WERI-Rb-1 (cell line): ENCODE measurements at regions not wholly inside any gene's neighbourhood (a gene's known extent, or its start where the extent isn't known, plus 50 kb on each side); places are given as distances from the start of the nearest gene placed in this dataset.
A peak's percentile ranks its signal among the peaks of the same experiment; 100 is the strongest.

ENCODE experiments used
- DNase-seq: peaks from one replicate; pipeline ENCODE4 v3.0.0-alpha.2; 2020
- H3K27ac ChIP-seq: fragments of 250-450 bp; sonication (Bioruptor Pico); 2 replicates; pipeline ENCODE4 v1.5.1; 2020; ENCODE audit warnings: mild to moderate bottlenecking, moderate library complexity
- H3K27me3 ChIP-seq: fragments of 250-450 bp; sonication (Bioruptor Pico); 2 replicates; pipeline ENCODE4 v1.5.1; 2021; ENCODE audit warnings: mild to moderate bottlenecking, low read depth, moderate library complexity; ENCODE audit not compliant: insufficient read depth, severe bottlenecking
- H3K36me3 ChIP-seq: fragments of 250-450 bp; sonication (Bioruptor Pico); 2 replicates; pipeline ENCODE4 v1.5.1; 2020; ENCODE audit warnings: mild to moderate bottlenecking, moderate library complexity
- H3K4me3 ChIP-seq: 2 replicates; pipeline ENCODE4 v1.5.1; 2011; ENCODE audit warnings: low read depth, mild to moderate bottlenecking, control low read depth, low read length
- H3K9me3 ChIP-seq: fragments of 250-450 bp; sonication (Bioruptor Pico); 2 replicates; pipeline ENCODE4 v1.5.1; 2021; ENCODE audit warnings: mild to moderate bottlenecking, moderate library complexity; ENCODE audit not compliant: severe bottlenecking
- TF ChIP-seq, protein P1 (sequence below): IDR thresholded peaks from 2 replicates; pipeline ENCODE4 v1.5.1; 2011; ENCODE audit warnings: low read depth, mild to moderate bottlenecking, control low read depth, inconsistent platforms, low read length

DNA sequence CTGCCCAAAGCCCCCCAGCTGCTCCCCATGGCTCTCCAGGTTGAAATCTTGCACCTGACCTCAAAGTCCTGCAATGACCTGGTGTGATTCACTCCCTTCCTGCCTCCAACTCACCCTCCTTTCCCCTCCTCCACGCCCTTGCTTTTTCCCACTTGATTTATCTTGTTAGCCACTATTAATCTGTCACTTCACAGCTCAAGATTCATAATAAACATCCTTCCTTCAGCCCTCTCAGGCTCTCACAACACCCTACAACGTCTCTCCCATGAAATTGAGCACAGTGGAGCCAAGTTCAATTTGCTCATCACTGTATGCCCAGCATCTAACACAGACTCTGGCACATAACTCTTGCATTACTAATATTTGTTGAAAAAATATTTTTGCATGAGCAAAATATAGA lies 85.6 kb upstream of the SLC35G4 start:
- Histone ChIP-seq H3K27ac (no peak overlapping the region), H3K27me3 (peaks cover 15% of the 10 kb centered on the region), H3K9me3 (no peaks in the 10 kb centered on the region), H3K36me3 (no peaks in the 10 kb centered on the region), H3K4me3 (no peak overlapping the region)
- no peak for DNase-seq
- TF ChIP-seq, protein P1, sequence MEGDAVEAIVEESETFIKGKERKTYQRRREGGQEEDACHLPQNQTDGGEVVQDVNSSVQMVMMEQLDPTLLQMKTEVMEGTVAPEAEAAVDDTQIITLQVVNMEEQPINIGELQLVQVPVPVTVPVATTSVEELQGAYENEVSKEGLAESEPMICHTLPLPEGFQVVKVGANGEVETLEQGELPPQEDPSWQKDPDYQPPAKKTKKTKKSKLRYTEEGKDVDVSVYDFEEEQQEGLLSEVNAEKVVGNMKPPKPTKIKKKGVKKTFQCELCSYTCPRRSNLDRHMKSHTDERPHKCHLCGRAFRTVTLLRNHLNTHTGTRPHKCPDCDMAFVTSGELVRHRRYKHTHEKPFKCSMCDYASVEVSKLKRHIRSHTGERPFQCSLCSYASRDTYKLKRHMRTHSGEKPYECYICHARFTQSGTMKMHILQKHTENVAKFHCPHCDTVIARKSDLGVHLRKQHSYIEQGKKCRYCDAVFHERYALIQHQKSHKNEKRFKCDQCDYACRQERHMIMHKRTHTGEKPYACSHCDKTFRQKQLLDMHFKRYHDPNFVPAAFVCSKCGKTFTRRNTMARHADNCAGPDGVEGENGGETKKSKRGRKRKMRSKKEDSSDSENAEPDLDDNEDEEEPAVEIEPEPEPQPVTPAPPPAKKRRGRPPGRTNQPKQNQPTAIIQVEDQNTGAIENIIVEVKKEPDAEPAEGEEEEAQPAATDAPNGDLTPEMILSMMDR, result no peak

DNA sequence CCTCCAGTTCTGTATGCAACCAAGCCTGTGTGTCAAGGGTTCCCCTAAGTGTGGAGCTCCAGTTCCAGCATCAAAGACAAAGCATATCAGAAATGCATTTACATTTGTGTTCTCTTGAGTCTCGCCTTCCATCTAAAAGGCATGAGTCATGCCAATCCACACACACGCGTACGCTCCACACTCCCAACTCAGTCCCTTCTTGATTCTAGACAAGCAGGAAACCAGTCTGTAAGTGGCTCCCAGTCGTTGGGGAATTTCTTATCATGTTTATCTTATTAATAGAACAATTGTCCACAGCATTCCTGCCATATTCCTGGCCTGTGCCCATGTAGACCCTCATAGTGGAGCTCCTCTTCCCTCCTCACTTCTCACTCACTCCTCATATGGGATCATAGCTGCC lies 86.4 kb upstream of the SLC35G4 start:
- H3K9me3 ChIP-seq, result no peaks in the 10 kb centered on the region
- no peak overlapping the region for H3K27ac ChIP-seq
- DNase-seq, result no peak
- no peak overlapping the region for H3K4me3 ChIP-seq
- TF ChIP-seq, protein P1, result no peak
- H3K36me3 ChIP-seq, result no peaks in the 10 kb centered on the region
- peaks cover 11% of the 10 kb centered on the region for H3K27me3 ChIP-seq

DNA sequence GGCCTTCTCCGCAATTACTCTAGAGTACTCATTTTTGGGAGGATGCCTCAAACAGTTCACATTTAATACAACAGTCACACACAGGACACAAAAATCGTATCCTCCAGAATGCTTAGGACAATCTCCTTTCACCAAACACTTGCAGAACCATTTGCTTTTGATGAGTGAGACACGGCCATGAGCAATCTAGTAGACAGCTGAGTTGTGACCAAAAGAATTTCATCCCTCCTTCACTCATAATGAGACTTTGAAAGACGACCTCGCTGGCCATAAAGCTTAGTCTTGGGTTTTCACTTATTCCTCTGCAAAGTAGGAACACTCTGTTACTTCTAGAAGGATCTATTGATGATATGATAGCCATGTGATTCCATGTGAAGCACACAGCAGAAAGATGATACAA lies 87.5 kb upstream of the SLC35G4 start:
- Histone ChIP-seq H3K4me3 (no peak overlapping the region), H3K27me3 (peaks cover 13% of the 10 kb centered on the region), H3K9me3 (no peaks in the 10 kb centered on the region), H3K27ac (no peak overlapping the region), H3K36me3 (no peaks in the 10 kb centered on the region)
- DNase-seq, result no peak
- TF ChIP-seq, protein P1, result no peak

DNA sequence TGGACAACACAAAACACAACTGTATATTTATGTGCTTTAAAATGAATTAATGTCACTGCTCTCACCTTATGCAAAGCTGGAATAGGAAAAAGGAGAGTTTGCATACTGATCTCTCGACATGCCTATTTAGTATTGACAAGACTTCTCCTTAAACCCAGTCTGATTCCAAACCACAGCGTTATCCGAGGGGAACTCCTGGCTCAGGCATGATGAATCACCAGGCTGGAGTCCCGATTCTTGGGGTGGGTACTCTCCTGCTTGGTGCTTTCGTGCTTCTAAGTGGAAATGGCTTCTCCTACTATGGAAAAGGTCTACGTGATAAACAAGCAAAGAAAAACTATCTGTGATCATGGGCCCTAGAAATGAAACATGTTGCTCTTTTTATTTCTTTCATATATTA lies 88.9 kb upstream of the SLC35G4 start:
- Histone ChIP-seq H3K27me3 (peaks cover 16% of the 10 kb centered on the region), H3K36me3 (no peaks in the 10 kb centered on the region), H3K4me3 (no peak overlapping the region), H3K27ac (no peak overlapping the region), H3K9me3 (no peaks in the 10 kb centered on the region)
- TF ChIP-seq, protein P1, result no peak
- no peak for DNase-seq

DNA sequence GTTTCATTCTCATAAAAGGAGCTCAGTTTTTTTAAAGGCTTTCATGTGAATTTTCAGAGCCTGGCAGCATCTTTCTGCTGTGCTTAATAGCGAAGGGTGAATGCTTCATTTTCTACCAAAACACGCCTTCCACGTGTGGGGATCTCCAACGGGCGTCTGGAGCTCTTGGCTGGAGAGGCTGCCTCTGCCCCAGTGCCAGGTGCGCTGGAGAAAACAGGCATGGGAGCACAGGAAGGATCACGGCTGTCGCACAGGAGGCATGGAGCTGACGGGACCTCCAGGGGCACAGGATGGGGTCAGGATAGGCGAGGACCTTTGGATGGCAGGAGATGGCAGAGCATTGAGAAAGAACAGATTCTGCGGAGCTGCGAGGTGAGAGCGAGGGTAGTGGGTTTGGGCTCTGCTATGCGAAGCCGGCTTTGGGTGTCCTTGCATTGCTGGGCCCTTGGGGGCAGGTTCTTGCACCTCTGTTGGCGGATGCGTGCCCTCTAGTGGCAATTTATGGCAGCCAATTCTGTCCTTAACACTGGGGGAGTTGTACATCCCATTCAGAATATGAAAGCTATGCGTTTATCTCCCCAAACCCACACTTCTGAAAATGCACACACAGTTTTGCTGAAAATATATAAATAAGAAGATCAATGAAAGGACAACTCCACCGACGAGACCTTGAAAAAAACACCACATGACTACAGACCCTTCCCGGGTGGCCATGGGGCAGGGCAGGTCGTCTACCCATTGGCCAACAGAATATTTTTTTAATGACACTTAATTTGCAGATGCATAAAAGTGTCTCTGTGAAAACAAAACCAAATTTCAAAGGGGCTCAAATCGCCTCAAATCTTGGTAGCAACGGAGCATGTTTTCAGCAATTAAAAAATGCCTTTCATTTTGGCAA lies 90.4 kb upstream of the SLC35G4 start:
- Histone ChIP-seq H3K9me3 (no peaks in the 10 kb centered on the region), H3K36me3 (no peaks in the 10 kb centered on the region), H3K27me3 (peaks cover 12% of the 10 kb centered on the region), H3K27ac (no peak overlapping the region), H3K4me3 (no peak overlapping the region)
- DNase-seq, result peak; percentile 78
- TF ChIP-seq, protein P1, result peak; percentile 94

DNA sequence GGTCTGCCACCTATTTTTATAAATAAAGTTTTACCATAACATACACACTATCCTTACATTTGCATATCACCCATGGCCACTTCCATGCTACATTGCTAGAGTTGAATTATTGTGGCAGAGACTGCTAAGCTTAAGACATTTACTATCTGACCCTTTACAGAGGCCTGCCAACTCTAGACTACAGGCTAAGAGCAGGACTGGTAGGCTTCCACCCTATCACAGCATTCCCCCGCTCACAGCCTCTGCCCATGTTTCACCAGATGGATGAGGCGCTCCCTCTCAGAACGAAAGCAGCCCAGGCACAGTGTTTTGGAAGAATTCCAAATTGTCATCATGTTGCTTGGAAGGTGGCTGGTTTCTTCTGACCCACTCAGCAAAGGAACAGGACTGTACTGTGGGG lies 91.7 kb upstream of the SLC35G4 start:
- TF ChIP-seq, protein P1, result no peak
- no peak overlapping the region for H3K4me3 ChIP-seq

More for the DNA sequence above, 91.7 kb upstream of the SLC35G4 start:
- Histone ChIP-seq H3K36me3 (no peaks in the 10 kb centered on the region), H3K27ac (no peak overlapping the region), H3K9me3 (no peaks in the 10 kb centered on the region), H3K27me3 (peaks cover 8% of the 10 kb centered on the region)
- no peak for DNase-seq
